IPS DF 19.7 (cell line): ENCODE measurements at regions not wholly inside any gene's neighbourhood (a gene's known extent, or its start where the extent isn't known, plus 50 kb on each side); places are given as distances from the start of the nearest gene placed in this dataset.

Experiments
- DNase-seq: peaks from one replicate; pipeline ENCODE4 v3.0.0-alpha.2; 2013; ENCODE audit warnings: low read depth, low spot score

GRCh38 chr3:99542767-99543518 lies 95.5 kb upstream of the COL8A1 start:
- DNase-seq: peak; percentile 15

GRCh38 chr3:99541181-99541580 lies 97.2 kb upstream of the COL8A1 start:
- no peak for DNase-seq

DNA sequence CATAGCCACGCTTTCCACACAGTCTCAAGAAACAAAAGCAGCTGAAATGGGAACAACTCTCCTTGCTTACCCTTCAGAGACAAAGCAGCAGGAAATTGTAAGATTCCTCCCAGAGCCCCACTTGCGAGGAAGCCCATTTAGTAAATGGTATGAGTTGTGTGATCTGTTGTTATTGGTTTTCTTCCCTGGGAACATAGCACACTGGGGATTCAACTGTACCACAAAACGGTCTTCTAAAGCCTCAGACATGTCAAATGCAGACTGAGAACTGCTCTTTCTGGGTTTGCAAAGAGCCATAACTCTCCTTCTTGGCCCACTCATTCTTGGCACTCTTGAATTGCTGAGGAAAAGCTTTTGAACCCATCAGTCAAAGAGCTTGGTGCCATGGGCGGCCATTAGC lies 101.0 kb upstream of the COL8A1 start:
- DNase-seq: no peak

DNA sequence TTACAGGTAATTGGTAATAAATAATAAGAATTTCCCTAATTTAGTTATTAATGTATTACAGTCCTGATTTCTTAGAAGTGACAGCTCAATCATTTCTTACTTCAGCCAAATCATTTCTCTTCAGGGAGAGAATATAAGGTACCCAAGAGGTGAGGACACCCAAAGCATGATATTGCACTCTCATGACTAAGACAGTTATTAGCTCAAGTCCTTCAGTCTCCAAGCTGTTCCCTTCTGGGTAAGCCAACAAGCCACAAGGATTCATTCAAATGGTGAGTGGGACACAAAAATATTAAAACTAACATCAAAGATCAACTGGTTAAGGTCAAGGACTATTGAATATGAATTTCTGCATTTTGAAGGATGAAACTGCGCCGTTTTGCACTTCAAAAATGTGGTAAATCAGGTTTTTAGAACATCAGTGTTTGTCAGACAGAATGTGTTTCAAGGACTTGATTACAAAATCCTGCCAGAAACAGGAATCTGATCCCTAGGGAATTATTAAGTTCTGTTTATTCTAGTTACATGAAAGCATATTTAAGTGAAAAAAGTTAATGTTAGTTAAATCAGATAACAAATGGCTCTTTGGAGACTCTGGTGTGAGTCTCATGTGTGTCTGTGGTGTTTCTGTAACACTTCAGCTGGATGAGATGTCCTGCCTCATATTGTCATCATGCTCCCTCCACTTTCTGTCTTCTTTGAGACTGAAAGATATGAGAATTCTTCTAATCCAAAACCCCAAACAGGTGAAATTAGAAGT lies 101.7 kb upstream of the COL8A1 start:
- DNase-seq: no peak

DNA sequence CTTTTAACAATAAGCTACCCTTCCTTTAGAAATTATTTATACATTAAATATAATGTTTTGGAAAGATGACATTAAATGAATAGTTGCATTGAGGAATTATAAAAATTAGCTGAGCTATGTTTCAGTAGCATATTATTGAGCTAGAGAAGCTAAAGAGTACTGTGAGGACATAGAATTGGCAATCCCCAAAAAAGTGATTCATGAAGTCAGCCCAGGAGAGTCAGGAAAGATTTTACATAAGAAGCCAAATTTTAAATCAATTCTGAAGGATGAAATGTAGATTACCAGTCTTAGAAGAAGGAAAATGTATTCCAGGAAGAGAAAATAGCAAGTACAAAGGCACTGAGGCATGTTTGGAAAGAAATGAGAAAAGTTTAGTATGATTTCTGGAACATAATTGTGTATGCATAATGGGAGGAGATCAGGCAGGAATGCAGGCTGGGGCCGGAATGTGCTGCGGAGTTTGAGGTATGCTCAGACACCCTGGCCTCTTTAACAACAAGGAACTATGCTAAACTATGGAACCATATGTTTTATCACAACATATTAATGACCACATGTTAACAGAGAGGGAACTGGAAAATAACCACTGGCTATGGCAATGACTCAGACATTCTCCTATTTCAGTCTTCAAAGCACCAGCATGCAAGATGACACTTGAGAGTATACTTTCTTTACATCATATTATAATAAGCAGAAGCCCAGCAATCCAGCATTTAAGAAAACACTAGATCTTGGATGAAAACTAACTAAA lies 103.3 kb upstream of the COL8A1 start:
- DNase-seq: no peak

DNA sequence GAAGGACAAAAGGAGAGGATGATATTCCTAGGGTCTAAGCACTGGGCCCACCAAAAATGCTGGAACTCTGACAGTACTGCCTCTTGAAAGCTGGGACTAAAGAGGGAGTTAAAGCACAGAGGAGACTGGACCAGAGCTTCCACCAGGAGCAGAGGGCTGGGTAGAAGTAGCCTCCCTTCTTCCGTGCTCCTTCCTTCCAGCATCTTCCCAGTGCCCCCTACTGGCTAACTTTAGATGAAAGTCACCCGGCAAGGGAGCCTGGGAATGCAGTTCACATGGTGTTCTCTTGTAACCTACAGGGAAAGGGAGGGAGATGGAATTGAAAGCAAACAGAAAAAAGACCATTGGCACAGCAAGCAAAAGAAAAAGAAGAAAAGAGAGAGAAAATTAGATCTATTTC lies 106.1 kb upstream of the COL8A1 start:
- peak; percentile 54 for DNase-seq

GRCh38 chr3:99529265-99529664 lies 109.1 kb upstream of the COL8A1 start:
- no peak for DNase-seq

- no peak for DNase-seq
Measured at GRCh38 chr3:99526921-99527320, 111.5 kb upstream of the COL8A1 start.

GRCh38 chr3:99524559-99524958 lies 113.8 kb upstream of the COL8A1 start:
- no peak for DNase-seq

DNA sequence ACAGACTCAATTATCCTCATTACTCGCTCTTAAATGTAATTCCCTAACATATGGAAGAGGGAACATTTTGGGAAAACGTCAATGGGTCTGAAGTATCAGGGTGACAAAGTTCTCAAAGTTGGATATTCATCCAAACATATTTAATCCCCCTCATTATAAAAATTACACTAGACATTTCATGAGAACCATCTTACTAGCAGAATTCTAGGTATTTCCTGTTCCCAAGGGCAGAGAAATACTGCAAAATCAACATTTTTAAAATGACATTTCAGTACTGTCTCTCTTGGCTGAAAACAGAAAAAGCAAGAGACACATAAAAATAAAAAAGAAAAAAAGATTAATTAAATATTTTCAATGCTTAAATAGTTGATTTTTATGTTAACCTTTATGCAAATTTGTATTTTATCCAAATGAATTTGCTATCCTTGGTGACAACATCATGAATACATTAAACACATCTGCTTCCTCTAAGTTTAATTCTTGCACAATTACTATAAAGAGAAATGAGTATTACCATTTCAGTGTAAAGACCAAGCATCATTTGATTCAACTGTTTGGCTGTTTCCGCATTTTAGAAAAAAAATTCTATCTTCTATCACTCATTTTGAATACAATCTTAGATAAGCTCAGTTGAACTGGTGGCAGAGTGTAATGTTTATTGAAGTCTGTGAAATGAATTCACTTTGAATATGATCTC lies 114.8 kb upstream of the COL8A1 start:
- DNase-seq: no peak

DNA sequence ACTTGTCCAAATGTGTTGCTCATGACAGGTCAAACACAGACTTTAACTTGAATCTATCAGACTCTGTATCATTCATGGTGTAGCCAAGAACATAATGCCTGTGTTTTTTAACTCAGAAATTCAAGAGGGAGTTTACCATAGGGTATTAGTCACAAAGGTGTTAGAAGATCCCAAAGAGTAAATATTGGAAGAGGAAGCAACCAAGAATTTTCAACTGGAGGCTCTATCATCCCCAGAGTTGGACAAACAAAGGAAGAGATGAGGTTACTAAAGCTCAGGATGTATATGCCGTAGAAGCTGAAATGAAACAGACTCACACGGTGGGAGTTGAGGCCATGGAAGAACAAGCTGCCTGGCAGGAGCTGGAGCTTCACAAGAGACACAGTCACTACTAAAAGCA lies 116.2 kb upstream of the COL8A1 start:
- DNase-seq: no peak

DNA sequence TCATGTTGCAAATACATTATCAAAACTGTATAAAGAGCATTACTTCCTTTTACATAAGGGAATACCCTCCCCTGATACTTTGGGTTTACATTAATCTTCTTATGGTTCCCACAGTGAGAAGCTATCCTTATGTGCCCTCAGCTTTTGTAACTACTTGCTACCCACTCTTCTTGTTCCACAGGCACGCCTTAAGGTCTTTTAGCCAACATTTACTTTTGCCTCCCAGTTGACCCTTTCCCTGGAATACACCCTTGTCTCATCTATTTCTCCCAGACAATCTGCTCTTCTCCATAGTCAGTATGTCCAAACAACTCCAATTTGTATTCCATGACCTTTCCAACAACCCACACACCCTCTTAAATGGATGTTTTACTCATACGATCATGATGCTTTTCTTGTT lies 116.8 kb upstream of the COL8A1 start:
- DNase-seq: no peak

DNA sequence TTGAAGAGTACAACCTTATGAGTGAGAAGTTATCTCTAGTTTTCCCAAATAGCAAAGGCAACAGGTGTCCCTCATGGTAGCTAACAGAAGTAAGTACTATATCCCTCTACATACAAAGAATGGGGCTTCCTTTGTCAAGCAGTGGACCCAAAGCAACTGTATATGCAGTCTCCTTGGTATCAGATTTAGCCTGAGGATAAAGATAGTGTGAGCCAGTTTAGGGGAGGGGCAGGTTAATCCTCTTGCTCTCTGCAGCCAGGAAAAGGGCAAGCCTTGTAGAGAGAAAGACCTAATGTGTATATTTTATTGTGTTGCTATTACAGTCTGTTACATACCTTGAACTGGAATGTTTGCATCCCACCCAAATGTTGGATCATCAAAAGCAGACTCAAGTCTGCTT lies 117.9 kb upstream of the COL8A1 start:
- DNase-seq: no peak

GRCh38 chr3:99516936-99517335 lies 121.5 kb upstream of the COL8A1 start:
- no peak for DNase-seq

DNA sequence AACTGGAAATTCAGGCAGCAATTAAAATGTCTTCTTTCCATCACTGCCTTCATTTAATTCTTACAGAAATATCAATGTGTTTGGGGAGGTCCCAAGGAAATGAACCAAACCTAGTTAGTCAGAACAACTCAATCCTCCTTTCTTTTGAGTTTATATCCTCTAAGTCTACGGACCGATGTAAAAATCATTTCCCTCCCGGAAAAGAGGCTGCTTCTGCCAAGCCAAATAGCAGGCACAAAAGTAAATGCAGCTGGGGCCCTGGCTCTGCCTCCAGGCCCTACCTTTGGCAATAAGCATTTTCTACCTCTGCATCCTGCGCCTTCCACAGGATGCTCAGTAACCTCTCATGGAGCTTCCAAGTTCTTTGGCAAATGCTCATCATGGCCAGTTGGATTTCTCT lies 122.5 kb upstream of the COL8A1 start:
- no peak for DNase-seq

DNA sequence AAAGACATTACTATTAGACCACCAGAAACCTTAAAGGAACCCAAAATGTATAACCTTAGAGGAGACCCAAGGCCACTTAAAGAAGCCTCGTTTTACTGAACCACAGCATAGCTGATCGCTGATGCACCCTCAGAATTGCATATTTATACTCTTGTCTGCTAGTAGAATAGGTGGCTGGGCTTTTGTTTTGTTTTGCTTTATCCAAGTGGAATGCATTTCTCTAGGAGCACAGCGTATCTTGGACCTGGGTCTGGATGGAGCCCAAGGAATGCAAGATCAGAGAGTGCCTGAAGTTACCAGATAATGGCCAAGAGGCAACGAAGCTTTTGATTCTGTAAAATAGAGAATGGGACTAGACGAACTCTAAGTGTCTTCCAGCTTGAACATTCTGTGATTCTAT lies 129.2 kb upstream of the COL8A1 start:
- no peak for DNase-seq

GRCh38 chr3:99508191-99508590 lies 130.2 kb upstream of the COL8A1 start:
- no peak for DNase-seq

GRCh38 chr3:99505646-99506269 lies 132.6 kb upstream of the COL8A1 start:
- no peak for DNase-seq

- no peak for DNase-seq
Measured at GRCh38 chr3:99505200-99505599, 133.2 kb upstream of the COL8A1 start.

GRCh38 chr3:99504258-99504657 lies 134.1 kb upstream of the COL8A1 start:
- DNase-seq: no peak

DNA sequence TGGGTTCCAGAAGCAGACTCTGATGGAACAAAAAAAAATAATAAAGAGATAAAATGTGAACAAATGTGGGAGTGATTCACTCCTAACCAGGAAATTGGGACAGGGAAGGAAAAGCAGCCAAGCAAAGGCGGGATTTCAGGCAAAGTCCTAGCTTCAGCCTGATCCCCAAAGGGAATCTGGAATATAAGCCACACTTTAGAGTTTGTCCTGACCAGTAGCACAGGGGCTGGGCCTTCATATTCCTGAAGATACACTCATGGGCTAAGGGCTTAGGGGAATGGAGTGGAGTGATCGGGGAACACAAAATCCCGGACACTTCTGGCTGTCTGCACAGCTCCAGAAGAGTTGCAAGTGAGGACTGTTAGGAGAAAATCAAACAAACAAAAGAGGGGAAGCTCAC lies 135.0 kb upstream of the COL8A1 start:
- DNase-seq: no peak

GRCh38 chr3:99502871-99503270 lies 135.5 kb upstream of the COL8A1 start:
- no peak for DNase-seq
